Hematopoietic multipotent progenitor cell treated with erythropoietin and hydrocortisone succinate and interleukin-3 and kit ligand, for 4 days (in vitro differentiated cells): ENCODE measurements at regions not wholly inside any gene's neighbourhood (a gene's known extent, or its start where the extent isn't known, plus 50 kb on each side); places are given as distances from the start of the nearest gene placed in this dataset.
"Not testable (repeated sequence)": the region's sequence is repeated elsewhere in the genome, so short reads cannot be mapped to it uniquely, and the experiment has no call there.

Experiments
- DNase-seq: peaks from one replicate; pipeline ENCODE4 v3.0.0-alpha.2; 2015

GRCh38 chr2:14501061-14501460 lies 131.5 kb upstream of the LRATD1 start:
- no peak for DNase-seq

GRCh38 chr2:14506955-14507354 lies 125.6 kb upstream of the LRATD1 start:
- not testable (repeated sequence) for DNase-seq

DNA sequence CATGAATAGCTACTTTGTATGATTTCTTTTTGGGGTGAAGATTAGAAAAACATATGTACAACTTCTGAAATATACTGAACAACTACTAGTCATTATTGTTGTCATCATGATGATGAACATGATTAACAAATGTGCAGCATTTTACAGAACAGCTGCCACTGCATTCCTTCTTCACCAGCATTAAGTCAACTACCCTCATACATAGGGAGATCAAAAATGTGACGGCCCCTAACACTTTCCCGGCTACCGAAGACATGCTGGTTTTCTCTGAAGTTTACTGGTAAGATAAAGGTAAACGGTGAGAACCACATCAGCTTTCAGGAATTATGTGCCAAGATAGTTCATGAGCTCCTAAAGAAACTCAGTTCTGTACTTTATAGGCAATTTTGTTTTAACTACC lies 121.0 kb upstream of the LRATD1 start:
- no peak for DNase-seq

DNA sequence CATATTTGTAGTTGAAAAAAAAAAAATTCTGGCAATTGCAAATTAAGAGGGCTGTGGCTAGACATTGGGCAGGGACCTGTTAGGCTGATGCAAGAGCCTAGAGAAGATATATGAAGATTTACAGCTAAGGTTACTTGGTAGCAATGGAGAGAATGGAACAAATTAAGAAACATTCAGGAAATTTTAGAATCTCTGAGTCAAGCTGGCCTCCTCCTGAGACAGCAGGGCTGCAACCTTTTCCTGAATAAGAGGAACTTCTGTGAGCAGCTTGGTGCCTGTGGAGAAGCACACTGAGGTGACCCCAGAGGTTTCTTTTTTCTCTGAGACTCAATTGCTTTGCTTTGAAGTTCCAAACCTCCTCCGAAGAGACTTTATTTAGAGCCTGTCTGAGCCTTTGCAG lies 118.6 kb upstream of the LRATD1 start:
- DNase-seq = no peak

DNA sequence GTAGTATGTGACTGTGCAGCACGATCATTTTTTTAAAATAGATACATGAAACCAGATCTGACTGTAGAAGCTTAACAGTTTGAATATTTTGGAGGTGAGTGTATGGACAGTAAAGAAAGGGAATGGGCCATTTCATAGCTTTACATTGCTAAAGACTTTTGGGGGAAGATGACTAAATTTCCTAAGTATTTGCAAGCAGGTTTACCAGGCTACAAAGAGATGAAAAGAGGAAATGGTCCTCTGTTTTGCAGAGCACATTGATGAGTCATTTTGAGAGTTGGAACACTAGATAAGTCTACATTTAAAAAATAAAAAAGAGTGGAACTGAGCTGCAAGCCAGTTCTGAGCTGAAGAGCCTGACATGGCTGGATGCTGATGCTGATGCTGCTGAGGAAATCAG lies 115.7 kb upstream of the LRATD1 start:
- no peak for DNase-seq

- DNase-seq = no peak
Observed at GRCh38 chr2:14517731-14518130, 114.8 kb upstream of the LRATD1 start.

DNA sequence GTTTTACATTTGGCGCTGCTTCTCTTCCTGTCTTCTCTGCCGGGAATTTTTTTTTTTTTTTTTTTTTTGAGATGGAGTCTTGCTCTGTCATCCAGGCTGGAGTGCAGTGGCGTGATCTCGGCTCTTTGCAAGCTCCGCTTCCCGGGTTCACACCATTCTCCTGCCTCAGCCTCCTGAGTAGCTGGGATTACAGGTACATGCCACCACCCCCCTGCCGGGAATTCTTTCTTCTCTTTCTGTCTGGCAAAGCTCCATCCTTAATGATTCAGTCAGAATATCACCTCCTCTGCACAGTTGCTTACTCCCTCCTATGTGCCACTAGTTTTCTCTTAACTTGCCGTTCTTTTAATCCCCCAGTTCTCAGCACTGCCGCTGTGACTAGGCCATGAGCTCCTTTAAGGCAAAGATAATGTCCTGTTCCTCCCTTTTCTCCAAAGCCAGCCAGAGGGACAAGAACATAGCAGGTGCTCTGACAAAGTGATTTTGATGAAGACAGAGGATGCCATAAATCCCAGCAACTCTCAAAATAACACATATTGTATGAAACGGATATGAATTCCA lies 112.1 kb upstream of the LRATD1 start:
- DNase-seq = no peak

DNA sequence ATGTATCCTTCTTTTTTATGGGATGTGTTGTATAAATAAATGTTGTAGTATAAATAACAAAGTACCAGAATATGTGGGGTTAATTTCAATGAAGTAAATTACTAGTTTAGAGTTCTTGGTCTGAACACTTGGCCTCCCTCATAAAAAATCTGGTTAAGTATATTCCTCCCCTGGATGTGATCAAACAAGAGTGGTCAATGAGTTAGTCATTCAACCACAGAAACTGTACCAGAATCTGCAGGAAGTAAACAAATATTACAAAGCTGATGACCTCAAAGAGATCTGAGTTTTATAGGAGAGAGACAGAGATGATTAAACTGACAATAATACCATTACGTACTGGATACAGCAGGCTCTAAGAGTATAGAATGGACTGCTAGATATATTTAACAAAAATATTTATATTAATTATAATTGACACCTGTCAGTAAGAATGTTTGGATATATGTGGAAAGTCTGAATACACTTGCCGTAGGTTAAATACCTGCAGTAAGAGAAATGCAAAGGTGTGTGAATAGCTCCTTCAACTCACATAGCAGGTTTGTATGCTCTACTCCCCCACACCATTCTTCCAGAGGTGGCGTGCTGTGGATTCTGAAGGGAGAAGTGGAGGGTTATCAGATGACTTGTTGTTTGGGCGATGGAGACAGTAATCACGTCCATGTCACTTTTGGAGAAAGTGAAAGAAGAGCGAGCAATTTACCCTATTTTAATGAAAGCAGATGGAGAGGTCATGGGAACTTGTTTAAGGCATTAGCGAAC lies 108.3 kb upstream of the LRATD1 start:
- DNase-seq = no peak

DNA sequence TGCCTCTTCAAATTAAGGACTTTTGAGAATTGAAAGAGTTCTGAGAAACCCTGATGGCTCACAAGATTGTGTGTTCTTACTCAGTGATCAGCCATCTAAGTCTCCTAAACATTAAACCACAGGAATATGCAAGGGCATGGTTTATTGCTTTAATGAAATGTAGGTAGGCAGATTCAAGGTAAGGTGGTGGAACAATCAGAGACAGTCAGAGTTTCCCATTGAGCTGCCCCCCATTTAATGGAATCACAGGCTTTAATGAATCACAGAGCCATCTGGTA lies 107.8 kb upstream of the LRATD1 start:
- no peak for DNase-seq

DNA sequence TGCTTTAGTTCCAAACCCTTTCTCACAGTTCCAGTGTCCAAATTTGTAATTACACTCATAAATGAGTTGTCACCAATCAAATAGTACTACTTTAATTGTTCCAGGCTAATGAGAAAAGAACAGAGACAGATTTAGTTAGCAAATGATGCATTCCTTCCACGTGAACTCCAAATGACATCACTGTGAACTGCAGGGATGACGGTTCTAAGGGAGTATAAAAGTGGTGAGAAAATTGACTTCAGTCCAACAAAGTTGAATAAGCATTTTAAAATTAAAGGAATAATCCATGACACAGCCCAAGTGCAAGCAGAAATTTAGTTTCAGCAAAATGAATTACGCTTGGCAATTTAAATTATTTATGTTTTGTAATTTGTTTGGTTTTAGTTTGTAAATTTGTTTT lies 102.0 kb upstream of the LRATD1 start:
- DNase-seq = no peak

GRCh38 chr2:14533131-14533757 lies 99.3 kb upstream of the LRATD1 start:
- no peak for DNase-seq

DNA sequence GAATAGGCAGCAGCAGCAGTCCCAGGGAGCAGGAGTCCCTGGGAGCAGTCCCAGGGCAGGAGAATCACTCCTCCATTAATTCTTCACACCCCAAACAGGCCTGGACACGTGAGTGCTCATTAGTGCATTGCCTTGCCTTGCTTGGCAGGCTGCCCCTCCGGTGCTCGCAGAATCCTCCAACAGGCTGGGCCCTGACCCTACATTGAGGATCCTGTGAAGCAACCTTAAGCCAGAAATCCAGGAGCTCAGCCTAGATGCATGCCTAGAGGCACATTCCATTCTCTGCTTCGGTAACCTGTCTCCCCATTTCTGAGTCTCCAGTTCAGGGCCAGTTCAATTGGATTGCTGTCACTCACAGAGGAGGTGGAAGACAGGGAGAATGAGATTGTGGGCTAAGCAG lies 97.4 kb upstream of the LRATD1 start:
- DNase-seq = no peak

GRCh38 chr2:14536976-14537375 lies 95.5 kb upstream of the LRATD1 start:
- DNase-seq = no peak

DNA sequence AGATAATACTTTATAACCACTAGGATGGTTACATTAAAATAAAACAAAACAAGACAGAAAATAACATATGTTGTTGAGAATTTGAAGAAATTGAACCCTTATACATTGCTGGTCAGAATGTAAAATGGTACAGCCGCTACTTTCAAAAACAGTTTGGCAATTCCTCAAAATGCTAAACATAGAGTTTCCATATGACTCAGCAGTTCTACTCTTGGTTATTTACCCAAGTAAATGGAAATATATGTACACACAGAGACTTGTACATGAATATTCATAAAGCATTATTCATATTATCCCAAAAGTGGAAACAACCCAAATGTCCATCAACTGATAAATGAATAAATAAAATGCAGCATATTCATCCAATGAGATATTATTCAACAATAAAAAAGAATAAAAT lies 92.5 kb upstream of the LRATD1 start:
- DNase-seq = no peak

DNA sequence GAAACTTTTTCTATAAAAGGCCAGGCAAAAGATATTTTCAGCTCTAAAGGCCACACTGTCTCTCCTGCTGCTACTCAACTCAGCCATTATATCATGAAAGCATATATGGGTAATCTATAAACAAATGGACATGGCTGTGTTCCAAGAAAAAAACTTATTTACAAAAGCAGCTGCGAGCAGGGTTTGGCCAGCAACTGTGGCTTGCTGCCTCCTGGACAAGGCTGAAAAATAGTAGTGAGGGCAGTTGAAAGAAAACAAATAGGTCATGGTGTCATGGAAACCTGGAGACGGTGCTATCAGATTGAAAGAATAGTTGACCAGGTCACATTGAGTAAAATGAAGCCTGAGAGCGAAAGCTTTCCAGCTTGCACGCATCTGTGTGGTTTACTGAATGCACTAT lies 89.2 kb upstream of the LRATD1 start:
- DNase-seq = no peak

DNA sequence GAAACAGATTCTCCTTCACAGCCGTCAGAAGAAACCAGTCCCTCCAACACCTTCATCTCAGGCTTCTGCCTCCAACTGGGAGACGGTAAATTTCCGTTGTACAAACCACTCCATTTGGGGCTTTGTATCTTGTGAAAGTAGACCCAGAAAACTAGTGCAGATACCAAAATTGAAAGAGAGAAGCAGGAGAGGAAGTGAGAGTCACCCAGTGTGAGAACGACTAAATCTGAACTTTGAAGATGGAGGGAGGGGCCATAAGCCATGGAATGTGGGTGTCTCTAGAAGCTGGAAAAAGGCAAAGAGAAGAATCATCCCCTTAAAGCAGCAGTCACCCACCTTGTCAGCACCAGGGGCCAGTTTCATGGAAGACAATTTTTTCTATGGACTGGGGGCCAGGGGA lies 88.3 kb upstream of the LRATD1 start:
- no peak for DNase-seq

- no peak for DNase-seq
Observed at GRCh38 chr2:14547830-14548229, 84.7 kb upstream of the LRATD1 start.

GRCh38 chr2:14550658-14551057 lies 81.9 kb upstream of the LRATD1 start:
- no peak for DNase-seq

DNA sequence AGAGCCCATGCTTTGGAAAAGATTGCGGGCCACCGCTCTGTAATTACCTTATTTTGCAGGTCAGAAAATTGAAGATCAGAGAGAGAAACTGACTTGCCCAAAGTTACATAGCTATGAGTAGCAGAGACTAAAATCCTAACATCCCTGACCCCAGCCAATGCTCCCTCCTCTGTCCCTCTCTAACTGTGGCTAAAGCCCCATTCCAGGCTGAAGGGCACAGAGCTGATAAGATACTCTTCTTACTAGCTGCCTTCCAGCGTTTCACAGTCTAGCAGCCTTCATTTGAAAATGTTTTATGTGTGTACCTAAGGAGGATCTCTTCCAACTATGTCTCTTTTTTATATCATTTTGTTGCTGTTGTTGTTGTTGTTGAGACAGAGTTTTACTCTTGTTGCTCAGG lies 81.4 kb upstream of the LRATD1 start:
- DNase-seq = no peak

DNA sequence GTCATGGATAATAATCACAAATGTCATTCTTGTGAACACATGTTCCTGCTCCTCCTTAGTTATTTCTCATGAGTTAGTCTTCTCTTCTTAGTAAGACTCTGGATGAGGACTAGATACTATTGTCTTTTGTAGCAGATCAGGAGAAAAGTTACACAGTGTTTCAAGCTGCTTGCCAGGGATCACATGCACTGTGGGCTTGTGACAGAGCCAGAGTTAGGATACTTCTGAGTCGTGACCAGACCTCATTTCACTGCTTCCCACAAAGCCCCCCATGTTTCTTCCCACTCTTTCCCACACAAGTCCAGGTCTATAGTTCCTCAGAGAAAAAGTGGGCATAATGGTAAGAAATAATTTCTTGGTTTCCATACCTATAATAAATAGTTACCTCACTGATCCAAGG lies 80.2 kb upstream of the LRATD1 start:
- no peak for DNase-seq

GRCh38 chr2:14552818-14553217 lies 79.7 kb upstream of the LRATD1 start:
- no peak for DNase-seq

GRCh38 chr2:14554849-14555545 lies 77.5 kb upstream of the LRATD1 start:
- no peak for DNase-seq

- DNase-seq = no peak
Observed at GRCh38 chr2:14557111-14557510, 75.4 kb upstream of the LRATD1 start.

DNA sequence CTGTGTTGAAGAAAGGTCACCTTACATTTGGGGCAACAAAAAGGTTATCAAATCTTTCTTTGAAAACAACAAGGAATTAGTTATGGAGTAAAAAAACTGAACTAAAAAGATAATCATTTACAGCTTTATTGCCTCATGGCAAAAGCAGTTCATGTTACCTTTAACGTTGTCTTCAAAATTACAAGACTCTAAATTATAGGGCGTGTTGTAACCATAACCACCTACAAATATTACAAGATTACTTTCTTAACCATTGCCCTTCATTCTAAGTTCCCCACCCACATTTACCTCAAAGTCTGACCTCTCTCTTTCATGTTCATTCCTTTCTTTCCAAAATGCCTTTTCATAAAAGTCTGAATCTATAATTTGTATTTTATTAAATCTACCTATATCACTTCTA lies 74.6 kb upstream of the LRATD1 start:
- DNase-seq = no peak
